GM10847 (cell line): ENCODE measurements at regions not wholly inside any gene's neighbourhood (a gene's known extent, or its start where the extent isn't known, plus 50 kb on each side); places are given as distances from the start of the nearest gene placed in this dataset.

ENCODE experiments used
- POLR2A ChIP-seq: IDR thresholded peaks from 2 replicates; pipeline ENCODE4 v1.6.1; 2011; ENCODE audit not compliant: insufficient read length; ENCODE audit errors: extremely low read depth

DNA sequence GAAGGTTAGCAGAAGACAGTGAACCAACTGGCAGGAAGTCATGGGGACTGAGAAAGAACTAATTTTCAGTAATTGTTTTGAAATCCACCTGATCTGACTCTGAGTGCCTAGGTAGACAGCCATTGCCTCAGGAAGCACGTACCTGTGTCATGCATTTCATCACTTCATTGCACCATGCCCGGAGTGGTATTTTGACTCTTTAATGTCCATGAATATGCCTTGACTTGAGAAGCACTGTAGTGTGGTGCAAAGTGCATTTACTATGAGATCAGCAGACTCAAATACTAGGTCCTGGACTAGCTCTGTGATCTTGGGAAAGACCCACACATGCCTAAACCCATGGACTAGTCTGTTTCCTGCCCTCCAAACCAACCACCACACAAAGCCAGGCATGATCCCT lies 370.9 kb upstream of the MARCKS start:
- no peak for TF ChIP-seq POLR2A

DNA sequence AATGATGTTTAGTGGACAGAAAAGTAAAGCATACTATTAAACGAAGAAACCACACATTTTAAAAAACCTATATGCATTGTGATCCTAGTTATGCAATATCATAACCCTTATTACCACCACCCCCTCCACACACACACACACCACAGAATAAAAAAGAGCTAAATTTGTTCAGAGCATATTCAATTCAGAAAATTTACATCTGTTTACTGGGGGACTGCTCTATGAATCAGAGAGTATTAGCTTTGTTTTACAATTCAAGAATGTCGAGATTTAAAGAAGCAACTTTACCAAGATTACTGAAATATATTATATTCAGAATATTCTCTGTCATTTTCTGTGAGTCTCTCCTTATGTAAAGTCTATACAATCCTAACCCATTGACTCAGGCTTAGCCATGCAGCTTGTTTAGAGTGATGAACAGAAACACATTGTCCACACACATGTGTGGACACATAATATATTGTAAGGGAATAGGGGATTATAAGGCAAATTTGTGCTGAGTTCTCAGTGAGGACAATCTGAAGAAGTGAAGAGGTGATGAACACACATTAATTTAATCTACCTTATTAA lies 369.6 kb upstream of the MARCKS start:
- TF ChIP-seq POLR2A, result no peak

DNA sequence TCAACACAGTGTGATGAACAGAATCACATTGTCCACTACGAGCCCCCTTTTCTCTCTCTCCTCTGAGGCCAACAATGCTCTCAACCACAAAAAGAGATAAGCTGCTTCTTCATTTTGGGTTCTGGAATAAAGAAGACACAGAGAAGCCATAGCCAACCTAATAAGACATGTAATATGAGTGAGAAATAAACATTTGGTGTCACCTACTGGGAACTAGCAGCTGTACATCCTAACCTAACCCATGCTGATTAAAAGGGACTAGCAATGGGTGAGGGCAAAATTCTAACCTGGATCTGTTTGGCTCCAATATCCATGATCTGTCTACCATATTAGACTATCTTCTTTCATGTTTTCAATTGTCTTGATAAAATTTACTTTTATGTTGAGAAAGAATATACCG lies 369.1 kb upstream of the MARCKS start:
- no peak for TF ChIP-seq POLR2A

DNA sequence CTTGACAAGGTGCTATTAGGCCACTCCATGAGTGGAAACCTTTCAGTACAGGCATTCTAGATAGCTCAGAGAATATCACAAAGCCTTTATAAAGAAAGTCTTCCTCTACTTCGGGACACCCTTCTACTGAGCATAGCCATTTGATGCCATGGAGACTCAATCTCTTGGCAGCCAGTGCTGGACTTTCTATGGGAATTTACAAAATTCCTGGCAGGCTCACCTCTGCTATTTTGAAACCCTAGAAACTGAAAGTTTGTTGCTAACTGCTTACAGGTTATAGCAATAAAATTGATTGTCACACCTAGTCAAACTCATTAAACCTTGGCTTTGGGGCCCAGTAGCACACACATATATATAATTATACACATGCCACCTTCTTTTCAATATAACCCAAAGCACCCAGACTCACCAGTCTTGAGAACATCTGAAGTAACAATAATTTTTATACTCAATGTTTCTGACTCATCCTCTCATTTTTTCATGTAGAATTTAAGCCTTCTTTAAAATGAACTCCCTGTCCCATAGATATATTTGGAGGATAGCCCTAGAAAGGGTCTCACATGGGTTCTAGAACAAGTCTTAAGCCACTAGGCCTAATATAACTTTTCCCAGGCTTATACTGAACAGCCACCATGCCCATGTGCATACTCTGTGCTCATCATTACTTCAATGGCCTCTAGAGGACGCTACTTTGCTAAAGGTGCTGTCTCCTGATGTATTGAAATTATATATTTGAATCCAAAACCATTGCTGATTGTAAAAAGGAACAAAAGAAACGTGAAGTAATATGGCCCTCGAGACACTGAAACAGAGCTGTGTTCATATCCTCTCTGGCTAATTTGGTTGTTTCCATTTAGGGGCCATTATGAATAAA lies 368.1 kb upstream of the MARCKS start:
- TF ChIP-seq POLR2A, result no peak

DNA sequence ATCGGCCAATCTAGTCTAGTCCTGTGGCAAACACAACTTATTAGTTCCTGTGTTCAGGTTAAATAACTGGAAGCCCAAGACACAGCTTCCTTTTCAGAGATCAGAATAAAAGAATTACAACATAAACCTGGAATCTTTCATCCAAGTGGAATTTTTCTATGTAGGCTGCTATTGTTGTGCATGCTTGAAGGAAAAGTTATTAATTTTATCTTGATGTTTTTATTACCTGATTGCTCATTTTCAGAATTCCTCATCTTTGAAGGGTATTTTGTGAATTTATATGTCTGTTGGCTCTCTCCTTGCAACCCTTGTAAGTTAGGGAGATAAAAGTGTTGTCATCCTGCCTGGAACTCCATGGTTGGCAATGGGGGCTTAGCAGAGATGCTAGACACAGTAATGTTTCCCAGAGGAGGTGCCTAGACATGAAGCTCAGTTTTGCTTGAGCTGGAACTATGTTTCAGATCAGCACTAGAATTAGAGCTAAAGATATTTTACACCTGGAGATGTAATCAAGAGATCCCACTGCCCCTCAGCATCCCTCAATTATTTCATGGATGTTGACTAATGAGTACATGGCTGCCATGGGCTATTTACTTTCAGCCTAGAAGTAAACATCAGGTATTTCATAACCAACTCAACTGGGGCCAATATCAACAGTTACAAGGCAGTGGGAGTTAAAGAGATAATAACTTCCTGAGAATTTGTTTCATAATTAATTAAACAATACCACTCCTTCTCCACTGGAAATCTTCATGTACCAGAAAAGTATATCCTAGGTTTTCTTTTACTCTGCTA lies 367.0 kb upstream of the MARCKS start:
- TF ChIP-seq POLR2A, result no peak

DNA sequence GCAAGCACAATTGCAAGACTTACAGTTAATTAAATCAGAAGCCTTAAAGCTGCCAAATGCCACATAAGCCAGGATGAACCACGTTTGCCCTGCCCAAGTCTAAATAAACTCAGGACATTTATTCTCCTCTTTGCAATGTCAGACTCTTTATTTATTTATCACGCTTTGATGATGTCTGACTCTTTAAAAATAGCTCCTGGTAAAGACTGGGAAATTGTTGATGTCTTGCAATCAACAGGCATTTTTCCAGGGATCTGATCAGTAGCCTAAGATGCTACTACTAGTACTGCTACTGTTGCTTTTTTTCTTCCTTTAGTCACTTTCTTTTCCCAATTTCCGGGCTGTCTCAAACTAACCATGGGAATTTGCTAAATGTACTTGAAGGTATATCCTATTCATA lies 365.8 kb upstream of the MARCKS start:
- TF ChIP-seq POLR2A, result no peak

DNA sequence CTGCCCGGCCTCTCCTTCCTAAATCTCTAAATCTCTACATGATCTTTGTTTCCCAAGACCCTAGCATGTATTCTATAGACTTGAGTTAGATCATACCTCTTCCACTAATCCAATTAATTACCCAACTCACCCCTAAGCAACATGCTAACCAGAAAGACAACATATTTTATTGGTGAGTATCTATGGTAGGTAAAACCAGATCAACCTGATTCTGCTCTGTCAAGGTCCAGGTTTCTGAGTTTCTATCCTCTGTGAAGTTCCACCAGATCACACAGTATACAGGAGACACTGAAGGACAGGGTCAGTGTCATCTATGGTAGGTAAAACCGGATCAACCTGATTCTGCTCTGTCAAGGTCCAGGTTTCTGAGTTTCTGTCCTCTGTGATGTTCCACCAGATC lies 363.2 kb upstream of the MARCKS start:
- TF ChIP-seq POLR2A, result no peak

DNA sequence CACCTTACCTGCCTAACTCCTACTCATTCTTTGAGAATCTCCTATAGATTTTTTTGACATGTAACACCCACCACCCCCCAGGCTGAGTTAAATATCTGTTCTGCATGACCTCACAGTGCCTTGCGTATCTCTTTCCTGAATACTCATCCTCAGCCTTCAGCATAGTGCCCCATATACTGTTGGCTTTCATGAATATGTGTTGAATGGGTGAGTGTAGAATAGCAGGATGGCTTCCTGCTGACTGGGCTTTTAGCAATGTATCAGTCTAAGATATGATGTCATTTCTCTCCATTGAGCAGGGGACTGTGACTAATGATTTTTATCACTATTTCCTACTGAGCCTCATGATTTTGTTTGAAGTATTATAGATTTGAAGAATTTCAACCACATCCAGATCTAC lies 361.6 kb upstream of the MARCKS start:
- no peak for TF ChIP-seq POLR2A

DNA sequence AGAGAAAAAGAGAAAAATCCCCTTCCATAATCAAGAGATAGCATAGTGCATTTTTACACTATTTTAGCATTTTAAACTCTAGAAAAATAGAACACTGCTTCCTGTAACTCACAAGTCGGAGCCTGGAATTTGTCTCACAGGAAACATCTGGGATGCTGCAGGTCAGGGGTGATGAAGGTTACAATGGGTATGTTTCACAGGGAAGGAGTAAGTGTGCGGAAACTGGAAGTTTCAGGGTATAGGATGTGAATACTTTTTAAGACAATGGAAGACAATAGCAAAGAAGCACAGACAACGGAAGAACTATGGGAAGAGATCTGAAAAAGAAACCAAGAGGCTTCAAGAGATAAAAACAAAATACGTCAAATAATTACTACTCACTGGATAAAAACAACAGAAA lies 361.0 kb upstream of the MARCKS start:
- TF ChIP-seq POLR2A, result no peak

DNA sequence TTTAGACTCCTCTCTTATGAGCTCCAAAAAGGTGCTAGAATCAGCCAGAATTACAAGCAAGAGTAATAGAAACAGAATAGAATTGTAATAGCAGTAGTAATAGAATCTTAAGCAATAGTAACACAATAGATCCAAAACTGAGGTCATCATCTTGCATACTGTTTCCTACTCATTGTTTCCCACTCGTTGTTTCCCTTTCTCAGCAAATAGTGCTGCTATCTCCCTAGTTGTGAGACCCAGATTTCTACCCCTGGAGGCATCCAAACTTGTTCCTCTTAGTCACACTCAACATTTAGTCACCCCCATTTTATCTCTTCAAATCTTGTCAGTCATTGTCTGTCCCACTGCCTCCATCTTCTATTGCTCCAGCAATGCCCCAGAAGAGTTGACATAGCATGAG lies 356.9 kb upstream of the MARCKS start:
- TF ChIP-seq POLR2A, result no peak

DNA sequence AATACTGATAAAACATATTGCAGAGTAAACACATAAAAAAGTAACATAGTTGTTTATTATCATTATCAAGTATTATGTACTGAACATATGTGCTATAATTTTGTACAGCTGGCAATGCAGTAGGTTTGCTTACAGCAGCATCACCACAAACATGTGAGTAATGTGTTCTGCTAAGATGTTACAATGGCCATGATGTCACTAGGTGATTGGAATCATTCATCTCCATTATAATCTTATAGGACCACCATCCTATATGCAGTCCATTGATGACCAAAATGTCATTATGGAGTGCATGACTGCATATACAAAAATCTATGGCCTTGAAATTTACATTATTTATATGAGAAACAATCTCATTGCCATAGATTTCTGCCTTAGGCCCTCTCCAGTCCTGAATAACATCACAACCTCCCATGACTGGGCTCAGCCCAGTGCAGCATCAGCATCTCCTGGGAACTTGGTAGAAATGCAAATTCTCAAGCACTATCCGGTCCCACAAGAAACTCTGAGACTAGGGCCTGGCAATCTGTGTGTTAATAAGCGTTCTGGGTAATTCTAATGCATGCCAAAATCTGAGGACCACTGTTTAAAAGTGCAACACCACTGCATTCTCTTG lies 352.0 kb upstream of the MARCKS start:
- no peak for TF ChIP-seq POLR2A

DNA sequence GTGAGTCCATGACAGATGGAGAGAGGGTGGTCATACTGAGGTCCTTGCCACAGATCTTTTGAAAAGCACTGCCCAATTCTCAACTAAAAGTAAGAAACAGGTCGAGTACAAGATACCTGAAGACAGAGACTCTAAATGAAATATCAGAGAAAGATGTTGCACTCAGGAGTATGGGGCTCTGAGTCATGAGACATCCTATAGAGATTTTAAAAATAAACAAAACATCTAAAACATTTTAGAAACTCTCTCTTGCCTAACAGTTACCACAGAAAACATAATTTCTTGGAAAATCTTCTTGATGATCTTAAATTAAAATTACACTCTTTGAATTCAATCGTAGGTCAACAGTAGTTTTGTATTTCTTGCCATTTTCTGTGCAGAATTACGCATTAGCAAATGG lies 348.9 kb upstream of the MARCKS start:
- TF ChIP-seq POLR2A, result no peak

DNA sequence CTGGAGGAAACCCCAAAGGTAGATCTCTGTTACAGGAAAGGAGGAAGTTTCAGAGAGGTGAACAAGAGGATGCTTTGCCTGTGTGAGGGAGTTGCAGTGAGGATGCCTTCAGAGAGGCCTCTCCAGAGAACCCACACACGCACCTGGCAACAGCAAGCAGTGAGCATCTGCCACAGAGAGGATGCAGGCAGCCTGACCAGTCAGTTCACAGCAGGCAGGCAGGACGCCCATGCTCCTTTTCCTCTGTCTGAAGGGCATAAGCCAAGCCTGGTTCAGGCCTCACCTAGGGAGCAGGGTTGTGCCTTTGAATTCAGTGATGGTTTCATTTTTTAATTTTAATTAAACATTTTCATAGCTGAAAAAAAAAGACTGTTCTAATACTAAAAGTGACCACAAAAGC lies 346.0 kb upstream of the MARCKS start:
- TF ChIP-seq POLR2A, result no peak

DNA sequence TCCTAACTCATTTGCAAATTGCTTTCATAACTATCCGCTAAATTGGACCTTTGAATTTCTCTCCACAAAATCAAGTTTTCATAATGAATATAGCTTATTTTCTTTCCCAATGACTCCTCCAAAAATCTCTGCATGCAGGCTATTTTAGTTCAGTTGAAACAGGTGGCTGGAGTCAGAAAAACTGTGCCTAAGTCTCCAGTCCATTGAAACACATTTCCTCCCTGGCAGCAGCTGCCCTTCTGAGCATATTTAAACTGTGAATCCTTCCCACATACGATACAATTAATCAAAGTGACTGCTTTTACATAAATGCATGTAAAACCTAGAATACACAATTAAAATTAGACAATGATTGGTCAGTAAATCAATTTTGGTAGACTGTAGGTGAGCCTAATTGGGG lies 344.6 kb upstream of the MARCKS start:
- TF ChIP-seq POLR2A, result no peak

DNA sequence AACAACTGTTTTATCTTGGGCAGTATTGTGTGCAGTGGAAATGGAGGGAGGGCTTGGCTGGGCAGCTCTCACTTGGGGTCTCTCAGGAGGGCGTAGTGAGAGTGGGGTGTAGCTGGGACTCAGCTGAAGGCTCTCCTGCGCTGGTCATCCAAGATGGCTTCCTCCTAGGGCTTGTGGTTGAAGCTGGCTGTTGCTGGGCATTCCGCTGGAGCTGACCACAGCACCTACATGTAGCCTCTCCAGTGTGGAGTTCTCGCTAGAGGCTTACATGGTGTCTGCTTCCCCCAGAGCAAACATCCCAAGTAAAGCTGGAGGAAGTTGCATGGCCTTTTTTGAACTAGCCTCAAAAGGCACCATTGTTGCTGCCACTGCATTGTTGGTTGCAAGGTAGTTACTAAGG lies 344.1 kb upstream of the MARCKS start:
- no peak for TF ChIP-seq POLR2A

DNA sequence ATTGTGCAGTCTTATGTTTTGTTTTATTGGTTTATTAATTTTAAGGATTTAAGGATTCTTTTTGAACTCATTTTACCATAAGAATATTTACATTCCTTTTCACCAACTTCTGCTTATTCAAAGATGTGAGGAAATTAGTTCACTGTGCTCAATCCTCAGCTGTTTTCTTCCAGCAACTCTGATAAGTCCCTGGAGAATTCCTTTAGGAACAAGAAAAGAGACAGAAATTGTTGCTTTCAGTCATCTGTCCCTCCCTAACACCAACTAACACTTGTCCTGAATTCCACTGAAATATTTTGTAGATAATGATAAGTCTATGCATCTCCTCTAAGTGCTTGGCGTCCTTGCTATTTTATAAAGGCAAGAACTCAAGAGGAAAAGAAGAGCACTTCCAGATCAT lies 334.8 kb upstream of the MARCKS start:
- TF ChIP-seq POLR2A, result no peak
